HepG2 (cell line): ENCODE measurements at regions not wholly inside any gene's neighbourhood (a gene's known extent, or its start where the extent isn't known, plus 50 kb on each side); places are given as distances from the start of the nearest gene placed in this dataset.

Experiments used
- CBFB ChIP-seq: sonication (generic); formaldehyde crosslinking; IDR thresholded peaks from 2 replicates; pipeline ENCODE4 v1.4.0; 2020; ENCODE audit warnings: missing genetic modification reagents
- EP300 ChIP-seq, 3 experiments: sonication (generic) in 1 of 3; formaldehyde crosslinking in 1 of 3; IDR thresholded peaks; 2 replicates each; pipeline versions ENCODE4 v1.5.1 to v1.6.1; 2011 to 2020; ENCODE audit warnings: low read depth in 2 of 3, low read length in 2 of 3, borderline replicate concordance in 1 of 3, improper control_type of control experiment in 1 of 3, mild to moderate bottlenecking in 1 of 3, missing genetic modification reagents in 1 of 3, moderate library complexity in 1 of 3
- NR2C2 ChIP-seq: sonication (generic); formaldehyde crosslinking; IDR thresholded peaks from 2 replicates; pipeline ENCODE4 v1.4.0; 2020; ENCODE audit warnings: missing genetic modification reagents, mild to moderate bottlenecking, moderate library complexity, borderline replicate concordance
- POLR2A ChIP-seq, 2 experiments: IDR thresholded peaks; 2 replicates each; pipeline ENCODE4 v1.6.1; 2011; ENCODE audit warnings: low read depth in 2 of 2, low read length in 2 of 2, mild to moderate bottlenecking in 1 of 2, moderate library complexity in 1 of 2; ENCODE audit not compliant: insufficient read depth in 1 of 2
- REPIN1 ChIP-seq: sonication (generic); formaldehyde crosslinking; IDR thresholded peaks from 2 replicates; pipeline ENCODE4 v1.8.0; 2022; ENCODE audit warnings: missing genetic modification reagents, low read depth, mild to moderate bottlenecking, borderline replicate concordance
- TF ChIP-seq, protein P1 (sequence below): sonication (generic); formaldehyde crosslinking; IDR thresholded peaks from 2 replicates; pipeline ENCODE4 v1.5.1; 2020; ENCODE audit warnings: mild to moderate bottlenecking, missing genetic modification reagents, borderline replicate concordance
- TF ChIP-seq, protein P2 (sequence below): sonication (generic); formaldehyde crosslinking; IDR thresholded peaks from 2 replicates; pipeline ENCODE4 v1.5.0; 2020; ENCODE audit warnings: mild to moderate bottlenecking, missing genetic modification reagents, moderate library complexity
- TF ChIP-seq, protein P3 (sequence below): sonication (generic); formaldehyde crosslinking; conservative IDR thresholded peaks from 2 replicates; pipeline ENCODE4 v1.5.0; 2020; ENCODE audit warnings: missing genetic modification reagents

DNA sequence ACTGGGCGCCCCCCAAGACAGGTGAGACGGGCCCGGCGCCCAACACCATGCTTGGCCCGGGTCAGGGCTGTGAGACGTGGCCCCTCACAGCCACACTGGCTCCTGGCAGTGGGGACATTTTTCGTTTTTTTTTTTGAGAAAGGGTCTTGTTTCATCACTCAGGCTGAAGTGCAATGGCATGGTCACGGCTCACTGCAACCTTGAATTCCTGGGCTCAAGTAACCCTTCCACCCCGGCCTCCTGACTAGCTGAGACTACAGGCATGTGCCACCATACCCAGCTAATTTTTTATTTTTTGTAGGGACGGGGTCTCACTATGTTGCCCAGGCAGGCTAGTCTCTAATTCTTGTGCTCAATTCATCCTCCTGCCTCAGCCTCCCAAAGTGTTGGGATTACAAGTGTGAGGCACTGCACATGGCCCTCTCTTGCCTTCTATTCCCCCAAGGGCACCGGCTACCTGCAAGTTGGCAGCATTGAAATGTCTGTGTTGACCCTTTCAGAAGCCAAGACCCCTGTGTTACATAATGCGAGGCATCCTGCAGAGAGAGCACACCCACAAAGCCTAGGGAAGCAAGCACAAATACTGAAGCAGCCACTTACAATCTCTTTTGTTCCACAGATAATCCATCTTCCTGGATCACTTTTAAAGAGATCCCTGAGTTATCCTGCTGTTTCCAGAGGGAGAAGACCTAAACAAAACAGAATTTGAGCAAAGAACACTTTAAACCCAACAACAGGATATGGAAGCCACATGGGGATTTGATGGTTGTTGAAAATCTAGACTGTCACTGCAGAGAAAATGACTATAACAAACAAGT lies 57.5 kb upstream of the SLC4A11 start:
- TF ChIP-seq EP300 (IDR thresholded peaks at IDR 0.05; ENCODE audit: low read depth in 2 of 2, low read length in 2 of 2) = no peak
- TF ChIP-seq EP300 (CRISPR knock-in tag; IDR thresholded peaks at IDR 0.05; ENCODE audit: borderline replicate concordance) = no peak
- no peak for TF ChIP-seq POLR2A (IDR thresholded peaks at IDR 0.05; ENCODE audit: insufficient read depth in 1 of 2, low read depth in 2 of 2, low read length in 2 of 2)
- TF ChIP-seq, protein P1, sequence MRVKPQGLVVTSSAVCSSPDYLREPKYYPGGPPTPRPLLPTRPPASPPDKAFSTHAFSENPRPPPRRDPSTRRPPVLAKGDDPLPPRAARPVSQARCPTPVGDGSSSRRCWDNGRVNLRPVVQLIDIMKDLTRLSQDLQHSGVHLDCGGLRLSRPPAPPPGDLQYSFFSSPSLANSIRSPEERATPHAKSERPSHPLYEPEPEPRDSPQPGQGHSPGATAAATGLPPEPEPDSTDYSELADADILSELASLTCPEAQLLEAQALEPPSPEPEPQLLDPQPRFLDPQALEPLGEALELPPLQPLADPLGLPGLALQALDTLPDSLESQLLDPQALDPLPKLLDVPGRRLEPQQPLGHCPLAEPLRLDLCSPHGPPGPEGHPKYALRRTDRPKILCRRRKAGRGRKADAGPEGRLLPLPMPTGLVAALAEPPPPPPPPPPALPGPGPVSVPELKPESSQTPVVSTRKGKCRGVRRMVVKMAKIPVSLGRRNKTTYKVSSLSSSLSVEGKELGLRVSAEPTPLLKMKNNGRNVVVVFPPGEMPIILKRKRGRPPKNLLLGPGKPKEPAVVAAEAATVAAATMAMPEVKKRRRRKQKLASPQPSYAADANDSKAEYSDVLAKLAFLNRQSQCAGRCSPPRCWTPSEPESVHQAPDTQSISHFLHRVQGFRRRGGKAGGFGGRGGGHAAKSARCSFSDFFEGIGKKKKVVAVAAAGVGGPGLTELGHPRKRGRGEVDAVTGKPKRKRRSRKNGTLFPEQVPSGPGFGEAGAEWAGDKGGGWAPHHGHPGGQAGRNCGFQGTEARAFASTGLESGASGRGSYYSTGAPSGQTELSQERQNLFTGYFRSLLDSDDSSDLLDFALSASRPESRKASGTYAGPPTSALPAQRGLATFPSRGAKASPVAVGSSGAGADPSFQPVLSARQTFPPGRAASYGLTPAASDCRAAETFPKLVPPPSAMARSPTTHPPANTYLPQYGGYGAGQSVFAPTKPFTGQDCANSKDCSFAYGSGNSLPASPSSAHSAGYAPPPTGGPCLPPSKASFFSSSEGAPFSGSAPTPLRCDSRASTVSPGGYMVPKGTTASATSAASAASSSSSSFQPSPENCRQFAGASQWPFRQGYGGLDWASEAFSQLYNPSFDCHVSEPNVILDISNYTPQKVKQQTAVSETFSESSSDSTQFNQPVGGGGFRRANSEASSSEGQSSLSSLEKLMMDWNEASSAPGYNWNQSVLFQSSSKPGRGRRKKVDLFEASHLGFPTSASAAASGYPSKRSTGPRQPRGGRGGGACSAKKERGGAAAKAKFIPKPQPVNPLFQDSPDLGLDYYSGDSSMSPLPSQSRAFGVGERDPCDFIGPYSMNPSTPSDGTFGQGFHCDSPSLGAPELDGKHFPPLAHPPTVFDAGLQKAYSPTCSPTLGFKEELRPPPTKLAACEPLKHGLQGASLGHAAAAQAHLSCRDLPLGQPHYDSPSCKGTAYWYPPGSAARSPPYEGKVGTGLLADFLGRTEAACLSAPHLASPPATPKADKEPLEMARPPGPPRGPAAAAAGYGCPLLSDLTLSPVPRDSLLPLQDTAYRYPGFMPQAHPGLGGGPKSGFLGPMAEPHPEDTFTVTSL = no peak
- no peak for TF ChIP-seq CBFB (CRISPR knock-in tag)
- TF ChIP-seq NR2C2 = no peak
- TF ChIP-seq, protein P2, sequence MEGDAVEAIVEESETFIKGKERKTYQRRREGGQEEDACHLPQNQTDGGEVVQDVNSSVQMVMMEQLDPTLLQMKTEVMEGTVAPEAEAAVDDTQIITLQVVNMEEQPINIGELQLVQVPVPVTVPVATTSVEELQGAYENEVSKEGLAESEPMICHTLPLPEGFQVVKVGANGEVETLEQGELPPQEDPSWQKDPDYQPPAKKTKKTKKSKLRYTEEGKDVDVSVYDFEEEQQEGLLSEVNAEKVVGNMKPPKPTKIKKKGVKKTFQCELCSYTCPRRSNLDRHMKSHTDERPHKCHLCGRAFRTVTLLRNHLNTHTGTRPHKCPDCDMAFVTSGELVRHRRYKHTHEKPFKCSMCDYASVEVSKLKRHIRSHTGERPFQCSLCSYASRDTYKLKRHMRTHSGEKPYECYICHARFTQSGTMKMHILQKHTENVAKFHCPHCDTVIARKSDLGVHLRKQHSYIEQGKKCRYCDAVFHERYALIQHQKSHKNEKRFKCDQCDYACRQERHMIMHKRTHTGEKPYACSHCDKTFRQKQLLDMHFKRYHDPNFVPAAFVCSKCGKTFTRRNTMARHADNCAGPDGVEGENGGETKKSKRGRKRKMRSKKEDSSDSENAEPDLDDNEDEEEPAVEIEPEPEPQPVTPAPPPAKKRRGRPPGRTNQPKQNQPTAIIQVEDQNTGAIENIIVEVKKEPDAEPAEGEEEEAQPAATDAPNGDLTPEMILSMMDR (CRISPR knock-in tag) = no peak
- TF ChIP-seq REPIN1 (CRISPR knock-in tag) = no peak
- TF ChIP-seq, protein P3, sequence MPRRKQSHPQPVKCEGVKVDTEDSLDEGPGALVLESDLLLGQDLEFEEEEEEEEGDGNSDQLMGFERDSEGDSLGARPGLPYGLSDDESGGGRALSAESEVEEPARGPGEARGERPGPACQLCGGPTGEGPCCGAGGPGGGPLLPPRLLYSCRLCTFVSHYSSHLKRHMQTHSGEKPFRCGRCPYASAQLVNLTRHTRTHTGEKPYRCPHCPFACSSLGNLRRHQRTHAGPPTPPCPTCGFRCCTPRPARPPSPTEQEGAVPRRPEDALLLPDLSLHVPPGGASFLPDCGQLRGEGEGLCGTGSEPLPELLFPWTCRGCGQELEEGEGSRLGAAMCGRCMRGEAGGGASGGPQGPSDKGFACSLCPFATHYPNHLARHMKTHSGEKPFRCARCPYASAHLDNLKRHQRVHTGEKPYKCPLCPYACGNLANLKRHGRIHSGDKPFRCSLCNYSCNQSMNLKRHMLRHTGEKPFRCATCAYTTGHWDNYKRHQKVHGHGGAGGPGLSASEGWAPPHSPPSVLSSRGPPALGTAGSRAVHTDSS (CRISPR knock-in tag) = no peak
